Astrocyte of the spinal cord (primary cell): ENCODE measurements at regions not wholly inside any gene's neighbourhood (a gene's known extent, or its start where the extent isn't known, plus 50 kb on each side); places are given as distances from the start of the nearest gene placed in this dataset.

ENCODE experiments used
- DNase-seq: peaks from one replicate; pipeline ENCODE4 v3.0.0; 2011; ENCODE audit warnings: low read depth, low spot score
- H3K4me3 ChIP-seq: 2 replicates; pipeline ENCODE4 v1.5.1; 2011; ENCODE audit warnings: low read depth, mild to moderate bottlenecking, low read length, moderate library complexity
- CTCF ChIP-seq: IDR thresholded peaks from 2 replicates; pipeline ENCODE4 v1.5.1; 2012; ENCODE audit warnings: low read depth, mild to moderate bottlenecking, low read length, inconsistent platforms
- in situ Hi-C: cut with HindIII; loops from 2 replicates; pipeline ENCODE4 v1.10.0; 2017; ENCODE audit warnings: low sequenced_read_pairs

GRCh38 chr14:41392226-41392625 lies 214.4 kb upstream of the LRFN5 start:
- TF ChIP-seq CTCF: no peak
- H3K4me3 ChIP-seq: no peak overlapping the region
- no peak for DNase-seq
- in situ Hi-C loops: no loop called here

GRCh38 chr14:41389355-41389754 lies 217.3 kb upstream of the LRFN5 start:
- no peak overlapping the region for H3K4me3 ChIP-seq
- in situ Hi-C loops: no loop called here
- TF ChIP-seq CTCF: no peak
- no peak for DNase-seq

- in situ Hi-C loops: no loop called here
- DNase-seq: no peak
- TF ChIP-seq CTCF: no peak
- no peak overlapping the region for H3K4me3 ChIP-seq
These were observed 220.9 kb upstream of the LRFN5 start for GRCh38 chr14:41385797-41386196.

GRCh38 chr14:41380017-41380416 lies 226.7 kb upstream of the LRFN5 start:
- DNase-seq: no peak
- no peak for TF ChIP-seq CTCF
- in situ Hi-C loops: no loop called here
- H3K4me3 ChIP-seq: no peak overlapping the region

- DNase-seq: no peak
- TF ChIP-seq CTCF: no peak
- H3K4me3 ChIP-seq: no peak overlapping the region
- in situ Hi-C loops: no loop called here
These were observed 228.2 kb upstream of the LRFN5 start for GRCh38 chr14:41378526-41378925.

- no peak for DNase-seq
- H3K4me3 ChIP-seq: no peak overlapping the region
- no peak for TF ChIP-seq CTCF
- in situ Hi-C loops: no loop called here
These were observed 228.7 kb upstream of the LRFN5 start for GRCh38 chr14:41377932-41378331.

- in situ Hi-C loops: no loop called here
- TF ChIP-seq CTCF: no peak
- no peak overlapping the region for H3K4me3 ChIP-seq
- DNase-seq: no peak
These were observed 232.6 kb upstream of the LRFN5 start for GRCh38 chr14:41374092-41374491.
